Esophagus squamous epithelium (tissue), 4 donors: ENCODE measurements at regions not wholly inside any gene's neighbourhood (a gene's known extent, or its start where the extent isn't known, plus 50 kb on each side); places are given as distances from the start of the nearest gene placed in this dataset.

Source experiments
- POLR2A ChIP-seq, 4 donors: fragments of 450-650 bp; IDR thresholded peaks; one replicate each; pipeline ENCODE4 v1.6.1; 2017; ENCODE audit warnings: antibody characterized with exemption in 4 of 4, mild to moderate bottlenecking in 4 of 4, moderate library complexity in 3 of 4
- TF ChIP-seq, protein P1 (sequence below), 6 experiments: fragments of 450-650 bp in 4 of 6; fragments of 200-600 bp in 2 of 6; sonication (generic) in 2 of 6; IDR thresholded peaks; one replicate each; pipeline ENCODE4 v1.5.1; 2016 to 2019; ENCODE audit warnings: antibody characterized with exemption in 6 of 6, mild to moderate bottlenecking in 4 of 6, moderate library complexity in 4 of 6

DNA sequence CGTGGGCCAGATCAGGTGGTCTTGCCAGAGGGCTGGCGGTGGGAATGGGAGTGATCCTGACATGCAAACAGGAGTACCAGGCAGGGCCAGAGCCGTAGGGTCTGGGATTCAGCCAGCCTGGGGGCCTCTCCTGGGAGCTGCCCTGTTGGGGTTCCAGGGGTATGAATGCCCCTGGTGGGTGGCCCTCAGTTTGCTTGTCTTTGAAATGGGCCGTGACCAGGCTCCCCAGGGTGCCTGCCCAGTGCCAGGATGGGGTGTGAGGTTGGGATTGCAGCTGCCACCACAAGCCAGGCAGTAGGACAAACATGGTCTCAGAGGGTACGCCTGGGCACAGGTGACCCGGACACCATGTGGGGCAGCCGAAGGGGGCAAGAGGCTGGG lies 168.8 kb downstream of the KIF26A start:
- TF ChIP-seq, protein P1, sequence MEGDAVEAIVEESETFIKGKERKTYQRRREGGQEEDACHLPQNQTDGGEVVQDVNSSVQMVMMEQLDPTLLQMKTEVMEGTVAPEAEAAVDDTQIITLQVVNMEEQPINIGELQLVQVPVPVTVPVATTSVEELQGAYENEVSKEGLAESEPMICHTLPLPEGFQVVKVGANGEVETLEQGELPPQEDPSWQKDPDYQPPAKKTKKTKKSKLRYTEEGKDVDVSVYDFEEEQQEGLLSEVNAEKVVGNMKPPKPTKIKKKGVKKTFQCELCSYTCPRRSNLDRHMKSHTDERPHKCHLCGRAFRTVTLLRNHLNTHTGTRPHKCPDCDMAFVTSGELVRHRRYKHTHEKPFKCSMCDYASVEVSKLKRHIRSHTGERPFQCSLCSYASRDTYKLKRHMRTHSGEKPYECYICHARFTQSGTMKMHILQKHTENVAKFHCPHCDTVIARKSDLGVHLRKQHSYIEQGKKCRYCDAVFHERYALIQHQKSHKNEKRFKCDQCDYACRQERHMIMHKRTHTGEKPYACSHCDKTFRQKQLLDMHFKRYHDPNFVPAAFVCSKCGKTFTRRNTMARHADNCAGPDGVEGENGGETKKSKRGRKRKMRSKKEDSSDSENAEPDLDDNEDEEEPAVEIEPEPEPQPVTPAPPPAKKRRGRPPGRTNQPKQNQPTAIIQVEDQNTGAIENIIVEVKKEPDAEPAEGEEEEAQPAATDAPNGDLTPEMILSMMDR (IDR thresholded peaks at IDR 0.05), result no peak
- no peak for TF ChIP-seq POLR2A (IDR thresholded peaks at IDR 0.05)
